LNCAP (cell line): ENCODE measurements at regions not wholly inside any gene's neighbourhood (a gene's known extent, or its start where the extent isn't known, plus 50 kb on each side); places are given as distances from the start of the nearest gene placed in this dataset.

ENCODE experiments used
- TF ChIP-seq, protein P1 (sequence below): fragments of 450-650 bp; IDR thresholded peaks from 2 replicates; pipeline ENCODE4 v1.5.1; 2017; ENCODE audit warnings: mild to moderate bottlenecking

- TF ChIP-seq, protein P1, sequence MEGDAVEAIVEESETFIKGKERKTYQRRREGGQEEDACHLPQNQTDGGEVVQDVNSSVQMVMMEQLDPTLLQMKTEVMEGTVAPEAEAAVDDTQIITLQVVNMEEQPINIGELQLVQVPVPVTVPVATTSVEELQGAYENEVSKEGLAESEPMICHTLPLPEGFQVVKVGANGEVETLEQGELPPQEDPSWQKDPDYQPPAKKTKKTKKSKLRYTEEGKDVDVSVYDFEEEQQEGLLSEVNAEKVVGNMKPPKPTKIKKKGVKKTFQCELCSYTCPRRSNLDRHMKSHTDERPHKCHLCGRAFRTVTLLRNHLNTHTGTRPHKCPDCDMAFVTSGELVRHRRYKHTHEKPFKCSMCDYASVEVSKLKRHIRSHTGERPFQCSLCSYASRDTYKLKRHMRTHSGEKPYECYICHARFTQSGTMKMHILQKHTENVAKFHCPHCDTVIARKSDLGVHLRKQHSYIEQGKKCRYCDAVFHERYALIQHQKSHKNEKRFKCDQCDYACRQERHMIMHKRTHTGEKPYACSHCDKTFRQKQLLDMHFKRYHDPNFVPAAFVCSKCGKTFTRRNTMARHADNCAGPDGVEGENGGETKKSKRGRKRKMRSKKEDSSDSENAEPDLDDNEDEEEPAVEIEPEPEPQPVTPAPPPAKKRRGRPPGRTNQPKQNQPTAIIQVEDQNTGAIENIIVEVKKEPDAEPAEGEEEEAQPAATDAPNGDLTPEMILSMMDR = no peak
Measured at GRCh38 chr3:18880691-18881090, 267.6 kb upstream of the KCNH8 start.

GRCh38 chr3:18872466-18872865 is 275.8 kb upstream of the KCNH8 start:
- TF ChIP-seq, protein P1 = peak; percentile 34; the same call in 1 of the 2 replicates

DNA sequence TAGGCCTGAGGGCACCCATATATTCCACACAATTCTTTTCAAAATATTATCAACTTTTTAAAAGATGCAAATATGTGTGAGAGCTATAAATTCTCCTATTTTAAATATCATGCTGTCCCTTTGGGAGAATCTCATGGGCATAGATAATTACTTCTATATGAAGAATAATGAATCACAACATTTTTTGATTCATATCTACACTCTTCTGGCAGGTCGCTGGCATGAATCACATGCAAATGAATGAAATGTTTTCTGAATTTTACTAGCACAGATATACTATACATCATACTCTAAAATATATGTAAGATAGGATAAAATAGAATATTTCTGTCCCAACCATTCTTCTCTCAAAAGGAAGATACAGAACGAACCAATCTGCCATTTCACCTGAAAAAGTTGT is 277.7 kb upstream of the KCNH8 start:
- TF ChIP-seq, protein P1 = no peak

GRCh38 chr3:18870074-18870640 is 278.2 kb upstream of the KCNH8 start:
- TF ChIP-seq, protein P1 = no peak

DNA sequence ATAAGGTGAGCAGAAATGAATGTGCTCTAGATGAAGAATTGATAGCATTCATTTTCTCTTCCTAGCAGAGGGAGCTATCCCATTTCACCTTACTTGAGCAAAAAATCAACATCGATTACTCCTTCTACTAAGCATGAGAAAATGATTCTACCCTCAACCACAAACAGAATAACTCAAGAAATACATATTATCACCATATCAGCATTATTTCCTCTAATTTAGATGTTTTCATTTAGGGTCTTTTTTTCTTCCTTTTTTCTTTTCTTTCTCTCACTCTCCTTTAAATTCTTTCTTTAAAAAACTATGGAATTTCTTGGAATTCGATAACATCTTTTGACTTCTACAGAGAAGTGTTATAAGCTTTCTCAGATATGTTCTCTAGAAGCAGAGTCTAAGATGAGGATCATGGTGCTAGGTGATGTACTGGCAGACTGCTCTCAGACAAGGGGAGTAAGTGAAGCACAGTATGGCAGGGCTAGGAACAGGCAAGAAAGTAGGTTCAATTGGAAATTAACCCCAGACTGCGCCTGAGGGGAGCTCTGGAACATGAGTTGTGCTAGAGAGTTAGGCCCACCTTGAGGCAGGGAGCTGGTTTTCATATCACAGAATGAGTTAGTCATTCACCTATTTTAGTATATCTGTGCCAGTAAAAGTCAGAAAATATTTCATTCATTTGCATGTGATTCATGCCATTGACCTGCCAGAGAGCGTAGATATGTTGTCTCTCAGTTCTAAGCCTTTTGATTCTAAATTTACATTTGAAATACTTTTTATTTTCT is 279.2 kb upstream of the KCNH8 start:
- TF ChIP-seq, protein P1 = no peak

GRCh38 chr3:18866899-18867298 is 281.4 kb upstream of the KCNH8 start:
- TF ChIP-seq, protein P1 = no peak

DNA sequence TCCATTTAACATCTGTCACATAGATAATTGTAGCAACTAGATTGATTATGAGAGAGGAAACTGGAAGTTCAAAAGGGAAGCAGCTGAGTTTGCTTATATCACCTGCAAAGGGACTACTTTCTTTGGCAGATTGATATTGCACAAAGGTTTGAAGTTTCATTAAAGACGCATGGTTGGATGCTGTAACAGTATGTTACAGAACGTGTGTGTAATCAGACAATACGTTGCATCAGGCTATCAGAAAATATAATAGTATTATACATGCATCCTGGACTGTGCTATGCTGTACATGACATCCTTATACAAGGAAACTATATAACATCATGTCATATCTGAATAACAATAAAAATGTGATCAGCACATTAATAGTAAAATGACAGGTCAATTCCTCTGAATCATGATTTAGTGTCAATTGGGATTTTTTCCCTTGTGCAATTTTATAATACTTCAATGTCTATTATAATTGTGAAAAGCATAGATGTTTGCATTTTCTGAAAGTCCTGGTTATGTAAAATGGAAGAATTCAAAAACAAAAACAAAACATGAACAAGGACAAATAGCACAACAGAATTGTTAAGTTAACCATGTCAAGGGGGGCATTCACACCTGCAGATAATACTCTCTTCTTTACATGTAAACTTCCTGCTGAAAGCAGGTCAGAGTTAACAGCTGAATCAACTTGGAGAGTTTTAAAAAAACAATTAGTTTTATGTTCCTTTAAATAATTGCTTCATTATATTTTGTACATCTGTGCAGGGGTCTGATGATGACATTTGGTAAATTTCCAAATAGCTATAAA is 283.2 kb upstream of the KCNH8 start:
- TF ChIP-seq, protein P1 = no peak
